K562 (cell line): ENCODE measurements at regions not wholly inside any gene's neighbourhood (a gene's known extent, or its start where the extent isn't known, plus 50 kb on each side); places are given as distances from the start of the nearest gene placed in this dataset.

ENCODE experiments used
- HNRNPLL ChIP-seq: fragments of 200-400 bp; formaldehyde crosslinking; IDR thresholded peaks from 2 replicates; pipeline ENCODE4 v1.6.1; 2017; ENCODE audit warnings: low read length, low read depth, mild to moderate bottlenecking; ENCODE audit not compliant: poor library complexity, severe bottlenecking
- POLR2A ChIP-seq: fragments of 450-650 bp; conservative IDR thresholded peaks from 2 replicates; pipeline ENCODE4 v1.6.1; 2016

GRCh38 chr2:228771315-228771714 is 499.8 kb downstream of the PID1 start:
- TF ChIP-seq POLR2A (no peak), HNRNPLL (no peak)
